H9 (cell line): ENCODE measurements at regions not wholly inside any gene's neighbourhood (a gene's known extent, or its start where the extent isn't known, plus 50 kb on each side); places are given as distances from the start of the nearest gene placed in this dataset.

Experiments
- DNase-seq: peaks from one replicate; pipeline ENCODE4 v3.0.0-alpha.2; 2017
- H2AFZ ChIP-seq: one replicate; pipeline ENCODE4 v1.6.1; 2013; ENCODE audit warnings: mild to moderate bottlenecking, low read length, control low read depth, moderate library complexity
- H2AK5ac ChIP-seq: 2 replicates; pipeline ENCODE4 v1.6.1; 2013; ENCODE audit warnings: low read length, control low read depth, mixed read lengths; ENCODE audit not compliant: insufficient read length
- H2BK120ac ChIP-seq: one replicate; pipeline ENCODE4 v1.6.1; 2013; ENCODE audit warnings: low read depth, mild to moderate bottlenecking, low read length, control low read depth, inconsistent platforms; ENCODE audit not compliant: poor library complexity, severe bottlenecking
- H2BK12ac ChIP-seq: 2 replicates; pipeline ENCODE4 v1.6.1; 2013; ENCODE audit warnings: low read length, control low read depth, mixed read lengths, low read depth; ENCODE audit not compliant: insufficient read length
- H2BK15ac ChIP-seq: 2 replicates; pipeline ENCODE4 v1.6.1; 2013; ENCODE audit warnings: low read depth, low read length, control low read depth
- H2BK20ac ChIP-seq: one replicate; pipeline ENCODE4 v1.6.1; 2013; ENCODE audit warnings: low read depth, mild to moderate bottlenecking, low read length, control low read depth, inconsistent platforms; ENCODE audit not compliant: poor library complexity, severe bottlenecking
- H2BK5ac ChIP-seq: 2 replicates; pipeline ENCODE4 v1.6.1; 2013; ENCODE audit warnings: low read length, control low read depth, mixed read lengths; ENCODE audit not compliant: insufficient read length
- H3K14ac ChIP-seq: 2 replicates; pipeline ENCODE4 v1.6.1; 2013; ENCODE audit warnings: low read length, control low read depth; ENCODE audit not compliant: insufficient read depth
- H3K18ac ChIP-seq: 2 replicates; pipeline ENCODE4 v1.6.1; 2013; ENCODE audit warnings: low read depth, mild to moderate bottlenecking, mixed read lengths, low read length, control low read depth; ENCODE audit not compliant: insufficient read length
- H3K23ac ChIP-seq: 2 replicates; pipeline ENCODE4 v1.6.1; 2013; ENCODE audit warnings: low read length, control low read depth, mixed read lengths, low read depth; ENCODE audit not compliant: insufficient read length
- H3K23me2 ChIP-seq: 2 replicates; pipeline ENCODE4 v1.6.1; 2013; ENCODE audit warnings: low read depth, mild to moderate bottlenecking, mixed read lengths, low read length, control low read depth; ENCODE audit not compliant: insufficient read length, poor library complexity, severe bottlenecking
- H3K27ac ChIP-seq: 2 replicates; pipeline ENCODE4 v1.5.1; 2013; ENCODE audit warnings: low read length, control low read depth, mixed read lengths, low read depth; ENCODE audit not compliant: insufficient read length
- H3K27me3 ChIP-seq: 2 replicates; pipeline ENCODE4 v1.6.1; 2013; ENCODE audit warnings: low read length, control low read depth, inconsistent platforms; ENCODE audit not compliant: insufficient read depth
- H3K4ac ChIP-seq: 2 replicates; pipeline ENCODE4 v1.6.1; 2013; ENCODE audit warnings: low read depth, mild to moderate bottlenecking, control low read depth, inconsistent platforms, low read length, moderate library complexity
- H3K4me1 ChIP-seq: 2 replicates; pipeline ENCODE4 v1.6.1; 2013; ENCODE audit warnings: low read length, control low read depth, inconsistent platforms; ENCODE audit not compliant: insufficient read depth
- H3K4me2 ChIP-seq: 2 replicates; pipeline ENCODE4 v1.6.1; 2013; ENCODE audit warnings: low read length, control low read depth, mixed read lengths; ENCODE audit not compliant: insufficient read length, insufficient read depth
- H3K56ac ChIP-seq: 2 replicates; pipeline ENCODE4 v1.6.1; 2013; ENCODE audit warnings: low read depth, mild to moderate bottlenecking, mixed read lengths, low read length, control low read depth; ENCODE audit not compliant: insufficient read length
- H3K79me1 ChIP-seq: 2 replicates; pipeline ENCODE4 v1.6.1; 2013; ENCODE audit warnings: low read depth, mild to moderate bottlenecking, moderate library complexity, low read length, control low read depth, inconsistent platforms; ENCODE audit not compliant: insufficient read depth, poor library complexity, severe bottlenecking
- H3K79me2 ChIP-seq: 2 replicates; pipeline ENCODE4 v1.6.1; 2013; ENCODE audit warnings: low read length, control low read depth, inconsistent platforms; ENCODE audit not compliant: insufficient read depth
- H3K9ac ChIP-seq: 2 replicates; pipeline ENCODE4 v1.6.1; 2013; ENCODE audit warnings: low read length, control low read depth, mixed read lengths; ENCODE audit not compliant: insufficient read length; ENCODE audit errors: extremely low read depth
- H3K9me3 ChIP-seq: one replicate; pipeline ENCODE4 v1.6.1; 2013; ENCODE audit warnings: low read depth, low read length, inconsistent platforms; ENCODE audit not compliant: control insufficient read depth
- H3T11ph ChIP-seq: one replicate; pipeline ENCODE4 v1.6.1; 2013; ENCODE audit warnings: mild to moderate bottlenecking, low read length, control low read depth, inconsistent platforms
- H4K20me1 ChIP-seq: one replicate; pipeline ENCODE4 v1.6.1; 2013; ENCODE audit not compliant: control insufficient read depth, insufficient read length, insufficient read depth
- H4K5ac ChIP-seq: 2 replicates; pipeline ENCODE4 v1.6.1; 2013; ENCODE audit warnings: low read depth, mild to moderate bottlenecking, mixed read lengths, low read length, control low read depth; ENCODE audit not compliant: insufficient read length
- H4K8ac ChIP-seq: replicated peaks from 2 replicates; pipeline ENCODE4 v1.6.1; 2013; ENCODE audit warnings: low read length, control low read depth, mixed read lengths, low read depth; ENCODE audit not compliant: insufficient read length
- H4K91ac ChIP-seq: 2 replicates; pipeline ENCODE4 v1.6.1; 2013; ENCODE audit warnings: low read depth, mild to moderate bottlenecking, moderate library complexity, mixed read lengths, low read length, control low read depth; ENCODE audit not compliant: insufficient read length
- H3K27ac Mint-ChIP-seq, 3 experiments: 2 replicates in 2 of 3; 3 replicates in 1 of 3; pipeline ENCODE4 v1.8.0; 2020 to 2021; ENCODE audit warnings: mixed read lengths in 3 of 3, mild to moderate bottlenecking in 1 of 3, moderate library complexity in 1 of 3
- H3K27me3 Mint-ChIP-seq: 2 replicates; pipeline ENCODE4 v1.8.0; 2021; ENCODE audit warnings: low read depth, mild to moderate bottlenecking, moderate library complexity, mixed read lengths
- H3K36me3 Mint-ChIP-seq, 3 experiments: 2 replicates in 2 of 3; 3 replicates in 1 of 3; pipeline ENCODE4 v1.8.0; 2020 to 2021; ENCODE audit warnings: low read depth in 3 of 3, mixed read lengths in 3 of 3; ENCODE audit not compliant: insufficient read depth in 1 of 3
- H3K4me1 Mint-ChIP-seq, 2 experiments: 2 replicates each; pipeline ENCODE4 v1.8.0; 2020; ENCODE audit warnings: mixed read lengths in 2 of 2
- H3K4me3 Mint-ChIP-seq, 2 experiments: 2 replicates in 1 of 2; 3 replicates in 1 of 2; pipeline ENCODE4 v1.8.0; 2020 to 2021; ENCODE audit warnings: mild to moderate bottlenecking in 2 of 2, mixed read lengths in 2 of 2, moderate library complexity in 1 of 2
- H3K9me3 Mint-ChIP-seq, 2 experiments: 2 replicates in 1 of 2; 3 replicates in 1 of 2; pipeline ENCODE4 v1.8.0; 2020; ENCODE audit warnings: mild to moderate bottlenecking in 2 of 2, mixed read lengths in 2 of 2, moderate library complexity in 1 of 2
- WGBS: extraction: QIAGEN DNeasy Blood & Tissue Kit; methylation state at CpG from one replicate; pipeline ENCODE4 v1.1.7; 2013; ENCODE audit warnings: missing lambda C conversion rate, low lambda C conversion rate, mixed read lengths; ENCODE audit not compliant: insufficient read length; ENCODE audit errors: extremely low coverage; 5-methylcytosine and 5-hydroxymethylcytosine counted together
- TF ChIP-seq, protein P1 (sequence below): fragments of 200-600 bp; sonication (generic); conservative IDR thresholded peaks from 3 replicates; pipeline ENCODE4 v1.8.0; 2021; ENCODE audit warnings: antibody characterized with exemption, mild to moderate bottlenecking

DNA sequence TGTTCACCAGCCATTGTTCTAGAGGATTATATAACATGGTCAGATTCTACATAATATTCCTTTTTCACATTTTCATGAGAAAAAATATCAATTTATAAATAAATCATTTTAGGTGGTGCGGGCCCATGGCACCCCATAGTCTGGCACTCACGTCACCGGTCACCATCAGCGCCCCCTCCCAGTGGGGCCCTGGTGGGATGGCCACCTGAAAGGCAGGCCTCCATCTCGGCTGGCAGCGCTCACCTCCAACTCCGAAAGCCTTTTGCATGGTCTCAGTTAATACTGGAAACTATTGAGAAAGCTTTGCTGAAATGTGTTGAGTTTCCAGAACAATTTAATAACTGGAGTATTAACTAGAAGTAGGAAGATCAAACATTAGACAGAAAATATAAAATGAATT is 141.4 kb upstream of the SALL3 start:
- H4K8ac ChIP-seq: no peak overlapping the region
- no peak overlapping the region for H2BK20ac ChIP-seq
- no peak overlapping the region for H3K9ac ChIP-seq
- Mint-ChIP-seq H3K36me3 (no peaks in the 10 kb centered on the region), H3K9me3 (no peaks in the 10 kb centered on the region; a peak in 2 of 5 replicates), H3K4me3 (no peak overlapping the region), H3K27ac (no peak overlapping the region), H3K4me1 (no peaks in the 10 kb centered on the region), H3K27me3 (no peaks in the 10 kb centered on the region; the same call in 1 of the 2 replicates)
- H4K20me1 ChIP-seq: no peaks in the 10 kb centered on the region
- H3K79me2 ChIP-seq: no peaks in the 10 kb centered on the region
- no CpG with 5 or more reads among the region's 7 CpGs for WGBS
- no peak overlapping the region for H3K4me2 ChIP-seq
- H2BK120ac ChIP-seq: no peak overlapping the region
- no peak overlapping the region for H3K27ac ChIP-seq
- no peak overlapping the region for H2BK12ac ChIP-seq
- no peak overlapping the region for H3K56ac ChIP-seq
- H3K23me2 ChIP-seq: no peaks in the 10 kb centered on the region
- H3K14ac ChIP-seq: no peak overlapping the region
- H3K79me1 ChIP-seq: no peaks in the 10 kb centered on the region
- H4K5ac ChIP-seq: no peak overlapping the region
- no peak for DNase-seq
- no peak overlapping the region for H3T11ph ChIP-seq
- no peak overlapping the region for H2BK5ac ChIP-seq
- TF ChIP-seq, protein P1, sequence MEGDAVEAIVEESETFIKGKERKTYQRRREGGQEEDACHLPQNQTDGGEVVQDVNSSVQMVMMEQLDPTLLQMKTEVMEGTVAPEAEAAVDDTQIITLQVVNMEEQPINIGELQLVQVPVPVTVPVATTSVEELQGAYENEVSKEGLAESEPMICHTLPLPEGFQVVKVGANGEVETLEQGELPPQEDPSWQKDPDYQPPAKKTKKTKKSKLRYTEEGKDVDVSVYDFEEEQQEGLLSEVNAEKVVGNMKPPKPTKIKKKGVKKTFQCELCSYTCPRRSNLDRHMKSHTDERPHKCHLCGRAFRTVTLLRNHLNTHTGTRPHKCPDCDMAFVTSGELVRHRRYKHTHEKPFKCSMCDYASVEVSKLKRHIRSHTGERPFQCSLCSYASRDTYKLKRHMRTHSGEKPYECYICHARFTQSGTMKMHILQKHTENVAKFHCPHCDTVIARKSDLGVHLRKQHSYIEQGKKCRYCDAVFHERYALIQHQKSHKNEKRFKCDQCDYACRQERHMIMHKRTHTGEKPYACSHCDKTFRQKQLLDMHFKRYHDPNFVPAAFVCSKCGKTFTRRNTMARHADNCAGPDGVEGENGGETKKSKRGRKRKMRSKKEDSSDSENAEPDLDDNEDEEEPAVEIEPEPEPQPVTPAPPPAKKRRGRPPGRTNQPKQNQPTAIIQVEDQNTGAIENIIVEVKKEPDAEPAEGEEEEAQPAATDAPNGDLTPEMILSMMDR: no peak
- H2AFZ ChIP-seq: no peak overlapping the region
- no peak overlapping the region for H3K18ac ChIP-seq
- H2AK5ac ChIP-seq: no peak overlapping the region
- H3K9me3 ChIP-seq: no peaks in the 10 kb centered on the region
- no peak overlapping the region for H3K4ac ChIP-seq
- no peak overlapping the region for H4K91ac ChIP-seq
- H2BK15ac ChIP-seq: no peak overlapping the region
- no peaks in the 10 kb centered on the region for H3K27me3 ChIP-seq
- H3K4me1 ChIP-seq: no peaks in the 10 kb centered on the region
- H3K23ac ChIP-seq: no peak overlapping the region
